ENCODE measurements at regions not wholly inside any gene's neighbourhood (a gene's known extent, or its start where the extent isn't known, plus 50 kb on each side); places are given as distances from the start of the nearest gene placed in this dataset.

- no peak for TF ChIP-seq POLR2A (IDR thresholded peaks at IDR 0.05)
- TF ChIP-seq CTCF (IDR thresholded peaks at IDR 0.05): no peak
- no peak for TF ChIP-seq EP300 (IDR thresholded peaks at IDR 0.05)
- no peak for TF ChIP-seq POLR2AphosphoS5 (IDR thresholded peaks at IDR 0.05)
Observed at GRCh38 chr3:159448902-159449301, 539.7 kb upstream of the IL12A start.
